ENCODE measurements at regions not wholly inside any gene's neighbourhood (a gene's known extent, or its start where the extent isn't known, plus 50 kb on each side); places are given as distances from the start of the nearest gene placed in this dataset.
"Not testable (repeated sequence)": the region's sequence is repeated elsewhere in the genome, so short reads cannot be mapped to it uniquely, and the experiment has no call there.

DNA sequence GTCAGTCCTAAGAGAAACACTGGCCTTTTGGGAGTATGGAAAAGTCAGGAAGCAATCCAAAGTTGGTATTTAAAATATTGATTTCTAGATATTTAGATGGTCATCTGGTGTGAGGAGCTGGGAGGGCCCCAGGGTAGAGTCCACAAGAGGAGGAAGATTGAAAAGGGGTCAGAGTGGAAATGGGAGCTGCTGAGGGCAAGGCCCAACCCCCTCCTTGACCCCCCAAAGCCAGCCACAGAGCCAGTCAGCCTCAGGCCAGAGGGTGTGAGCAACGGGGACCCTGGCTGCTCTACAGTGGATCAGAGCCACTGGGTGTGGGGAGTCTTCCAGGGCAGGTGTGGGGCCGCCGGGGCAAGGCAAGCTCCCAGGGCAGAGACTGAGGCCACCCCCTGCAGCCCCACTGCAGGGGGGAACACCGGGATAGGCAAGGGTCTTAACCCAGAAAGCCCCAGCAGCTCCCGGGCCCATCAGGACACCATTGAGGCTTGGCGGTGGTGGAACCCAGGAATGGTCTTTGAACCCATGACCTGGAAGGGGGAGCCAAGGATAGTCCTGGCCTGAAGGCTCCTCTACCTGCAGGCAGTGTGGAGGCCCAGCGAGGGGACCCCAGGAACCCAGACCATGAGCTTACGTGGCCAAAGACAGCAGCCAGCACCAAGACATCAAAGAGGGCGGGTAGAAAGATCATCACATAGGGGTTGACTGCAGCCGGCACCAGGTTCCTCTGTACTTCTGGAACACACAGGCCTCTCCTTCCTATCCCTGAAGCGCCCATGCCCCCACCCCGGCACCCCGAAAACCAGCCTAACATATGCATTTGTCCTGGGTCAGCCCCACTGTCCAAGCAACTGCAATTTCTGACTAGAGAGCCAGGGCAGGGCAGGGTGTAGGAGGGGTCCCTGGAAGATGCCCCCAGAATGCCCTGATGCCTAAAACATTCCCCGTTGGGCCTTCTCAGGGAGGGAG, 51.3 kb upstream of the CSPG4 start:
- DNase-seq, result not testable (repeated sequence)

DNA sequence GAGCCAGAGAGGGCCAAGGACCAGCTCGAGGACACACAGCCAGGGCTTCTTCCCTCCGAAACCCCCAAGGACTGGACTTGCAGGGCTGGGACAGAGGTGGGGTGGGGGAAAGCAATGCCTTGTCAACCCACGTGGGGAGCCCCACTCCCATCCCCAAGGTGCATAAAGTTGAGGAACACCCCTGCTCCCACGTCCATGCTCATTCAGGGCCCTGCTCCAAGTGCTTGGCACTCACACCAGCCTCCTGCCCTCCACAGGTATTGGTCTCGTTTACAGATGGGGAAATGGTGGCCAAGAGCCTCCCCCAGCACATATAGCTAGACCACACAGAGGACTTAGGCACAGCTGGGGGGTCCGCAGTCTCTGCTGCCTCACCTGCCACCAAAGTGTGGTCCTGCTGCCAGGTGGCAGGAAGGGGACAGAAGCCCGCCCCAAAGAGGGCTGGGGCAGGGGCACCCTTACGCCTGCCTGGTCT, 50.5 kb upstream of the CSPG4 start:
- DNase-seq, result no peak

All from anterior cingulate cortex (tissue), 58 donors.